GM12875 (cell line): ENCODE measurements at regions not wholly inside any gene's neighbourhood (a gene's known extent, or its start where the extent isn't known, plus 50 kb on each side); places are given as distances from the start of the nearest gene placed in this dataset.

ENCODE experiments used
- H3K4me3 ChIP-seq: one replicate; pipeline ENCODE4 v1.5.1; 2011; ENCODE audit warnings: low read depth, low read length, control low read depth
- CTCF ChIP-seq: IDR thresholded peaks from 2 replicates; pipeline ENCODE4 v1.5.1; 2011; ENCODE audit warnings: low read depth, mild to moderate bottlenecking, control low read depth, inconsistent platforms, low read length, moderate library complexity, borderline replicate concordance; ENCODE audit not compliant: insufficient read depth

- no peak overlapping the region for H3K4me3 ChIP-seq
- no peak for TF ChIP-seq CTCF
These were observed 197.9 kb upstream of the ACVR2A start for GRCh38 chr2:147646818-147647468.

GRCh38 chr2:147644491-147644890, 200.3 kb upstream of the ACVR2A start:
- TF ChIP-seq CTCF, result no peak
- H3K4me3 ChIP-seq, result no peak overlapping the region

GRCh38 chr2:147642765-147643164, 202.1 kb upstream of the ACVR2A start:
- no peak overlapping the region for H3K4me3 ChIP-seq
- no peak for TF ChIP-seq CTCF

GRCh38 chr2:147641651-147642050, 203.2 kb upstream of the ACVR2A start:
- H3K4me3 ChIP-seq, result no peak overlapping the region
- TF ChIP-seq CTCF, result no peak

DNA sequence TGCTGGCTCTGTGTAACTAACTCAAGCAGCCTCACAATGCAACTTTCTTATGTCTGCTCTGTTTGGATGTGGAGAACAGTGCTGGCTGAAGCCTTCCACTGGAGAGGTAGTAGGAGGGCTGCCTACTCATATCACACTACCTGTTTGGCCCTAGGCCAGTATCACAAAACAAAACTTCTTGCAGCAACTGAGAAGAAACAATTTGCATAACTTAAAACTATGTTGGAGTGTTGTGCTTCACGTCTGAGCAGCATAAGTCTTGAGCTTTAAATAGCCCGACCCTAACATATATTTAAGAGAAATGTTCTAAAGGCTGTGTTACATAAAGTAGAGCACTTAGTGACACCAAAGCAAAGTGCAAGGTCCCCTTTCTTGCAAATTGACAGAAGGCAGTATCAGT, 204.9 kb upstream of the ACVR2A start:
- no peak overlapping the region for H3K4me3 ChIP-seq
- no peak for TF ChIP-seq CTCF

GRCh38 chr2:147639386-147639785, 205.4 kb upstream of the ACVR2A start:
- TF ChIP-seq CTCF, result no peak

DNA sequence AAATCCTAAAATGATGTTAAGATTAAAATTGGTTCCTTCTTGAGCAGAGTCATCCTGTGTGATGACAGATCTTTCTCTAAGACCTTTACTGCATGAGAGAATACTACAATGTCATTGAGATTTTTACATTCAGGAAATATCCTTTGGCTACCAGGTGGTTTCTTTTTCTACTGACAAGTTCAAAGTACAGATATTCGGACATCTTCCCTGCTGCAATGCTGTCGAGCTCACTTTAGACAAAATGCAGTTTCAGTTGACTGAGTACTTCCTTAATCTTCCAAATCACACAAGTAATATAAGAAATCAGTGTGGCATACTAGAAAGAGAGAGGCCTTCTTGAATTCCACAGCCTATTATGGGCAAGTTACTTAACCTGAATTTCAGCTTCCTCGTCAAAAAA, 207.9 kb upstream of the ACVR2A start:
- no peak for TF ChIP-seq CTCF
- H3K4me3 ChIP-seq, result no peak overlapping the region

More at GRCh38 chr2:147639386-147639785, 205.4 kb upstream of the ACVR2A start:
- no peak overlapping the region for H3K4me3 ChIP-seq
